MCF 10A (cell line): ENCODE measurements at regions not wholly inside any gene's neighbourhood (a gene's known extent, or its start where the extent isn't known, plus 50 kb on each side); places are given as distances from the start of the nearest gene placed in this dataset.

ENCODE experiments used
- BruUV-seq: library from RNA; stranded (reverse); fragments of 400-500 nt; replicated peaks from 2 replicates; lab custom pipeline; 2021; lab: Mats Ljungman, UMichigan
- CTCF ChIA-PET: fragments of 300-600 bp; sonication (Branson Sonifier 250); formaldehyde crosslinking; extraction: SDS; loops from one replicate; lab custom pipeline; 2021; ENCODE audit warnings: antibody characterized with exemption, inconsistent platforms; lab: Yijun Ruan, JAX
- POLR2A ChIA-PET: fragments of 300-600, 350-650 bp; sonication (Branson Sonifier 250); formaldehyde crosslinking; extraction: SDS; loops from one replicate; lab custom pipeline; 2020; ENCODE audit warnings: antibody characterized with exemption, inconsistent platforms; lab: Yijun Ruan, JAX
- DNase-seq: peaks from one replicate; pipeline ENCODE4 v3.0.0-alpha.2; 2018; ENCODE audit not compliant: unreplicated experiment
- H3K27ac Mint-ChIP-seq: one replicate; pipeline ENCODE4 v1.8.0; 2022; ENCODE audit warnings: mild to moderate bottlenecking, low read depth, mixed read lengths; ENCODE audit not compliant: unreplicated experiment
- H3K27me3 Mint-ChIP-seq: one replicate; pipeline ENCODE4 v1.8.0; 2022; ENCODE audit warnings: mixed read lengths; ENCODE audit not compliant: insufficient read depth, unreplicated experiment
- H3K36me3 Mint-ChIP-seq: one replicate; pipeline ENCODE4 v1.8.0; 2022; ENCODE audit warnings: mild to moderate bottlenecking, moderate library complexity, mixed read lengths; ENCODE audit not compliant: insufficient read depth, unreplicated experiment
- H3K4me1 Mint-ChIP-seq: one replicate; pipeline ENCODE4 v1.8.0; 2022; ENCODE audit warnings: mixed read lengths; ENCODE audit not compliant: insufficient read depth, unreplicated experiment
- H3K4me3 Mint-ChIP-seq: one replicate; pipeline ENCODE4 v1.8.0; 2022; ENCODE audit warnings: mild to moderate bottlenecking, moderate library complexity, mixed read lengths; ENCODE audit not compliant: unreplicated experiment
- H3K9me3 Mint-ChIP-seq: one replicate; pipeline ENCODE4 v1.8.0; 2022; ENCODE audit warnings: mixed read lengths; ENCODE audit not compliant: unreplicated experiment
- CTCF ChIP-seq: fragments of 200-600 bp; IDR thresholded peaks from one replicate; pipeline ENCODE4 v1.8.0; 2022; ENCODE audit warnings: antibody characterized with exemption, mild to moderate bottlenecking; ENCODE audit not compliant: unreplicated experiment
- intact Hi-C: fragments of 100-400 bp; cut with micrococcal nuclease; formaldehyde crosslinking; loops from 2 replicates; pipeline ENCODE4 v1.14.1; 2022

- no peak for TF ChIP-seq CTCF
- CTCF ChIA-PET = interaction anchor here (0.7 kb wide), 1 partner anchor 295 kb away, joined by 3 read pairs; no protein-coding TSS in a partner anchor
- Mint-ChIP-seq H3K36me3 (no peaks in the 10 kb centered on the region), H3K4me3 (no peak overlapping the region), H3K27ac (no peak overlapping the region), H3K9me3 (peaks cover 7% of the 10 kb centered on the region), H3K27me3 (no peaks in the 10 kb centered on the region), H3K4me1 (no peaks in the 10 kb centered on the region)
- intact Hi-C loops = no loop called here
- DNase-seq = no peak
- no TSS peak for BruUV-seq
- POLR2A ChIA-PET = no interaction called here
Observed at GRCh38 chrX:147770858-147771257, 140.9 kb upstream of the FMR1 start.

GRCh38 chrX:147776988-147777387, 134.7 kb upstream of the FMR1 start:
- Mint-ChIP-seq H3K27ac (no peak overlapping the region), H3K4me3 (no peak overlapping the region)
- no peak for TF ChIP-seq CTCF

GRCh38 chrX:147779173-147779572, 132.5 kb upstream of the FMR1 start:
- H3K36me3 Mint-ChIP-seq = no peaks in the 10 kb centered on the region
- no peak overlapping the region for H3K4me3 Mint-ChIP-seq
- intact Hi-C loops = no loop called here
- CTCF ChIA-PET = no interaction called here
- TF ChIP-seq CTCF = no peak
- H3K9me3 Mint-ChIP-seq = peaks cover 23% of the 10 kb centered on the region
- POLR2A ChIA-PET = no interaction called here
- no peaks in the 10 kb centered on the region for H3K4me1 Mint-ChIP-seq
- H3K27me3 Mint-ChIP-seq = no peaks in the 10 kb centered on the region
- no TSS peak for BruUV-seq
- no peak overlapping the region for H3K27ac Mint-ChIP-seq
- no peak for DNase-seq

More at GRCh38 chrX:147776988-147777387, 134.7 kb upstream of the FMR1 start:
- Mint-ChIP-seq H3K27me3 (no peaks in the 10 kb centered on the region), H3K4me1 (no peaks in the 10 kb centered on the region), H3K36me3 (no peaks in the 10 kb centered on the region), H3K9me3 (peaks cover 17% of the 10 kb centered on the region)
- BruUV-seq = no TSS peak
- DNase-seq = no peak
- ChIA-PET POLR2A (no interaction called here), CTCF (interaction anchor here (1.2 kb wide), 1 partner anchor 300 kb away, joined by 4 read pairs; no protein-coding TSS in a partner anchor)
- intact Hi-C loops = no loop called here

GRCh38 chrX:147781844-147782243, 129.9 kb upstream of the FMR1 start:
- Mint-ChIP-seq H3K27me3 (no peaks in the 10 kb centered on the region), H3K9me3 (peaks cover 14% of the 10 kb centered on the region), H3K27ac (no peak overlapping the region), H3K36me3 (no peaks in the 10 kb centered on the region), H3K4me3 (no peak overlapping the region), H3K4me1 (no peaks in the 10 kb centered on the region)
- no peak for DNase-seq
- ChIA-PET CTCF (interaction anchor here (1.6 kb wide), 1 partner anchor 306 kb away, joined by 5 read pairs; no protein-coding TSS in a partner anchor), POLR2A (no interaction called here)
- intact Hi-C loops = no loop called here
- TF ChIP-seq CTCF = no peak
- BruUV-seq = no TSS peak
